NCI-H345 treated with DMSO at 0.1 percent for 48 hours (cell line): ENCODE measurements at regions not wholly inside any gene's neighbourhood (a gene's known extent, or its start where the extent isn't known, plus 50 kb on each side); places are given as distances from the start of the nearest gene placed in this dataset.

Experiments
- DNase-seq: peaks from one replicate; lab custom pipeline; 2025; ENCODE audit not compliant: unreplicated experiment; lab: John Stamatoyannopoulos, UW

GRCh38 chr2:173808718-173809117 is 156.5 kb downstream of the SP3 start:
- DNase-seq, result no peak

DNA sequence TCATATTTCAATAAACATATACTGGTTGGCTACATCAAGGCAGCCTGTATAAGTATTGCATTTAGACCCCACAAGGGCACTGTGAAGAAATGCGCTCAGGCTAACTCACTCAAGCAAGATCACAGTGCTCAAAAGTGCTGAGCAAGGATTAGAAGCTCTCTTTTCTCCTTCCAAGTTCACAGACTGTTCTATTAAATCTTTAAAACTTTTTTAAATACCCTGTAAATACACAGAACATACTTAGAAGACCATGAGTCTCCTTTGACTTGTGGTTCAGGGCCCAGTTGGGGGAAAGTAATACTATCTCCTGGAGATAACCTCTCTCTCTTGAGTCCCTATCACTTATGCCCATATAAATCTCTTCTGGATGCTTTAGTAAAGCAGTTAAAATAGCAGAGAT is 152.9 kb downstream of the SP3 start:
- DNase-seq, result no peak

GRCh38 chr2:173814306-173814705 is 150.9 kb downstream of the SP3 start:
- DNase-seq, result no peak

DNA sequence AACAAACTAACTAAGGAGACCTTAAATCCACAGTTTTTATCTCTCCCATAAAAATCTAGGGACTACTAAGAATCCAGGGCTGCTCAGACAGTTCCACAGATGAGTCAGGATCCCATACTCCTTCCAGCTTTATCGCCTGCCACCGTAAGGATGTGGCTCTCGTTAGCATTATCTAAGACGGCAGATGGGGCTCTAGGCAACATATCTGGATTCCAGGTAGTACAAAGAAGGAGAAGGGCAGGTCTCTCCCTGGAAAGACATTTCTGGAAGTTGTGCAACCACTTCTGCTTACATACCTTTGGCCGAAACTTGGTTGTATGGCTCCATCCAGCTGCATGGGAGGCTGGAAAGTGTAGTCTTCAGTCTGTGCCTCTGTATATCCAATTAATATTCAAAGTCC is 149.4 kb downstream of the SP3 start:
- no peak for DNase-seq

- DNase-seq, result no peak
Observed at GRCh38 chr2:173817582-173817981, 147.6 kb downstream of the SP3 start.

DNA sequence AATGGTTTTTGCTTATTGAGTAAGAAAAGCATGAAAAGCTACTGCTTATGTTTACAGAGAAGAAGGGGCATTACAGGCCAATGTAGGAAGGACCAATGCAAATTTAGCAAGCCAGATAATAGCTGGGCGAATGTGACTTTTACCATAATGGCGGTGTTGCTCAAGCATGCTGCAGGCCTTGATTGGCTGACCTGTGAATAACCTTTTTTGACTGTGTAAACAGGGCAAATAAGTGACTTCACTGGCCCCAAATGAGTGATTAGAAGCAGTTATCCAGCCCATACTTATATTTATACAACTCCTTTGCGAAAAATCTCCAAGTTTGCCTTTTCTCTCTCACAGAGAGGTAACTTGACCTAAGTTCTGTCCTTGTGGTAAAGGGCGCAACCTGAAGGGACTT is 146.9 kb downstream of the SP3 start:
- DNase-seq, result no peak

DNA sequence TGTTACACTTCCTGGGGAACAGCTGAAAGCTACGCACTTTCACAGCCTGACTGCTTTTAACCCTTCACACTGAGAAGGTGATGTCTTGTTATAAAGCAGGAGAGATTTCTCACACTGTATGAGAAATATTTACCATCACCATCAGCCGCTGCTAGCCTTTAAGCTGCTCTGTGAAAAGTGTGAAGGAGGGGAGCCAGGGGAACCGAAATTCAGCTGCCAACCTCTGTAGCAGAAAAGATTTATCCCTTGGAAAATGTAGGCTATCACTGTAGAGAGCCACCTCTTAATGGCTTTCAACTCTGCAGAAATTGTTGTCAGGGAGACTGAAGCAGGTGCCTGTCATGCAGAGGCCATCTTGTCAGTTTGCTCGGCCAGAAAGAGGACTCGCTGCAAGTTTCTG is 145.3 kb downstream of the SP3 start:
- DNase-seq, result no peak

GRCh38 chr2:173821451-173821850 is 143.7 kb downstream of the SP3 start:
- no peak for DNase-seq

GRCh38 chr2:173822889-173823542 is 142.2 kb downstream of the SP3 start:
- DNase-seq, result no peak

DNA sequence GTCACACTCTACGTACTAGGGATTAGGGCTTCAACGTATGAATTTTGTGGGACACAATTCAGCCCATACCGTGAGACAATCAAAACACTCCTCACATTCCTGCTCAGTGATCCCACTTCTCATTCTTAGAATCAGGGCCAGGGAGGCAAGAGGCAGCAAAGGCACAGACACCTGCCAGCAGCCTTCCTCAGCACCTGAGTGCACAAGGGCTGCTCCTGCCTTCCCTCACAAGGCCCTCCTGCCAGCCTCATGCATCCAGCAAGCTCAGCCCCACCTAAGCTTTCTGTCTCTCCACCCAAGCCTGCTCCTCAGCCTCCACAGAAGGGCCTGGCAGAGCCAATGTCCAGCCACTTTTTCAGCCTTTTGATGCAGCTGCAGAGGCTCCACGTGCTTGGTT is 141.6 kb downstream of the SP3 start:
- no peak for DNase-seq

DNA sequence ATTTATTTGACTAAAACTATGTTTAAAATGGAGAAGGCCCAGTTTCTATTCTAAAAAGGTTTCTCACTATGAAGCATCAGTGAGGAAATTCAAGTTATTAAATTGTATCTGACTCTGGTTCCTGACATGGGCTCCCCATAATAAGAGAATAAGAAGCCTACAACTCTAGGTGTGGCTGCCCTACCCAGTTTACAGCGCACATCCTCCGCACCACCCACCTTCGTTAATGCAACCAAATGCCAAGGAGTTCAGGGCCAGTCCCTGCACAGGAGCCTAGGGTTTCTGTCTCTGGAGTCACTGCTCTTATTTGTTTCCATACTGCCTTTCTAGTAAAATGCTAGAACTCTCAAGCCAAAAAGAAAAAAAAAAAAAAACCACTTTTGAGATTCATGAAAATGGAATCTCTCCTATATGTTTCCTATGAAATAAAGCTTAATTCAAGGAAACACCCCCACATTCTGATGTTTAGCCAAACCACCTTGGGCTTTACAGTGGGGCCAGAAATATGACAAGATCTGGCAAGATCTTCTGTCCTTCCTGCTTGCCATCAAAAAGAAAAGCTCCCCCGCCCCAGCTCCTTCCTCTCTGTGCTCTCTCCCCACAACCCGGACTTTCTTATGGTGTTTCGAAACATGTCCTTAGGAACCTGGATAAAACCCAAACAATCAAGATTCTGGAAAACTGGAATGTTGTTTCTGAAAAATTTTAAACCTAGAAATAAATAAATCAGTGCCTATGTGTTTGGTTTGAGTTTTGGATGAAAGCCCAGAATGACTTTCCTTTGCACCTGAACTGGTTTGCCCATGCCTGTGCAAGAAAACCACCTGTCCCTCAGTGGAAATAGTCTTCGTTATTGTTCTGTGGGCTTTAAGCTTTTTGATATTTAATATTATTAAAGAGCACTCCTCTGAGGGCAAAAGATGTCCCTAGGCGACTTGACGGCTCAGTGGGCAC is 136.7 kb downstream of the SP3 start:
- no peak for DNase-seq

GRCh38 chr2:173829727-173830126 is 135.4 kb downstream of the SP3 start:
- no peak for DNase-seq

GRCh38 chr2:173830170-173830569 is 135.0 kb downstream of the SP3 start:
- DNase-seq, result no peak

GRCh38 chr2:173831312-173832229 is 133.6 kb downstream of the SP3 start:
- no peak for DNase-seq

GRCh38 chr2:173834141-173834540 is 131.0 kb downstream of the SP3 start:
- DNase-seq, result no peak

DNA sequence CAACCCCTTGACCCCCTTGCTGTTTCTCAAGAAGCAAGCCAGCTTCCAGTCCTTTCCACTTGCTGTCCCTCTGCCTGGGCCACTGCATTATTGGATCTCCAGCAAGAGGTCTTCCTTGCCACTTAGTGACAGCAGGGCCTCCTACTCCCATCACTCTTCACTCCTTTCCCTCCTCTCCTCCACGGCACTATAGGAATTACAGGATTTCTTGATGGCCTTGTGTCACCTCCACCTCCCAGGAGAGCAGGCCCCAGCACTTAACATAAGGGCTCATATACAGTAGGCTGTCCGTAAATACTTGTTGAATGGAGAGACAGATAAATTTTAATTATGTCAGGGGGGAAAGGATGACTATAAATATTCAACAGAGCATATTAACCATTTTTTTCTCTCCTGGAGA is 129.4 kb downstream of the SP3 start:
- DNase-seq, result no peak

- no peak for DNase-seq
Observed at GRCh38 chr2:173841110-173841509, 124.1 kb downstream of the SP3 start.

DNA sequence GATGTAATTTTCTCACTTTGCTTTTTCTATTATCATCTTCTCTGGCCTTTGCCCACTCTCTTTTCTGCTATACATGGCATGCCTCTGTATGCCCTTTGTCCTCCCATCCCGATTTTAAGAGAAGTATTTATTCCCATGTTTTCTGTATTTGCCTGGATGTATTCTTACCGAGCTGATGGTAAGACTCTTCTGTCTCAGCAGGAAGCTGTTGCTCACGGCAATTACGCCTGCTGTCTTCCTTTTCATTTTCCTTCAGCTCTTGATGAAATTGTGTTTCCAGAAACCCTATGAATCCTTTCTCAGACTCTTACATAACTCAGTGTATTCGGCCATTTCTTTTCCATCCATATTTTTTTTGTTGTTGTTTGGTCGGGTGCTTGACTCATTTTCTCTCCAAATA is 121.6 kb downstream of the SP3 start:
- no peak for DNase-seq

DNA sequence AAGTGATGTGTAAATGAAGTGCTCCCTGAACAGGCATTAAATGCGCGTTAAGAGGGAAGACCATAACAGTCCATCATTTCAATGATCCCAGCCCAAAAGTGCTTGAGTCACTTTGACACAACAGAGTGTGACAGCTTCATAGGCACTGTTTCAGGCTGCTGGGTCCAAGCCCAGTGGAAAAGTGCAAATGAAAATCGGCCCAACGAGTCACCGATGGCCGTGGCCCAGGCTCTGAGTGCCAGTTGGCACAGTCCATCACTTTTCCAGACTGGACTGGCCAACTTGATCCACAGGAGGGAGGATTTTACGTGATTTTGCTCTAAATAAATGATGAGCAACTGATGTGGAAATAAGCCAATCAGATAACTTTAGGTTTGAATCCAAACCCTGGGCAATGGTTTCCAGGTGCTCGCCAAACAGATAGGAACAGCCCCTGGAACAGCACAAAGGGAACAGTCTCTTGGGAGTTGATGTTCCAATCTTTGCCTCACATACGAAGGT is 114.0 kb downstream of the SP3 start:
- DNase-seq, result no peak

DNA sequence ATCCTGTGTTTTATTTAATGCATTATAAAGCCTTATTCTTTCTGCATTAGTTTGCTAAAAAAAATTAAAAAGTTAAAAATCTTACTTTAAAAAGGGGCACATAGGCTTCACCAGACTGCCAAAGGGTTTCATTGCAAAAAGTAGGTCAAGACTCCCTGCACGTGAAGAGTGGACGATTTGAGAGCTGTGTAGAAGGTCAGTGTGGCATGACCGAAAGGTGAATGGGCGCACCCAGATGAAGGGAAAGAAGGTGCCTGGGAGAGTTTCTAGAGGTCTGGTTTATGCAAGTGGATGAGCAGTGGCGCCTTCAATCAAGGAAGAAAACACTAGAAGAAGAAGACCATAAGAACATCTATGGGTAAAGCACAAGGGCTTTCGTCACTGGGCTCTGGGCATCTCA is 111.0 kb downstream of the SP3 start:
- DNase-seq, result no peak

DNA sequence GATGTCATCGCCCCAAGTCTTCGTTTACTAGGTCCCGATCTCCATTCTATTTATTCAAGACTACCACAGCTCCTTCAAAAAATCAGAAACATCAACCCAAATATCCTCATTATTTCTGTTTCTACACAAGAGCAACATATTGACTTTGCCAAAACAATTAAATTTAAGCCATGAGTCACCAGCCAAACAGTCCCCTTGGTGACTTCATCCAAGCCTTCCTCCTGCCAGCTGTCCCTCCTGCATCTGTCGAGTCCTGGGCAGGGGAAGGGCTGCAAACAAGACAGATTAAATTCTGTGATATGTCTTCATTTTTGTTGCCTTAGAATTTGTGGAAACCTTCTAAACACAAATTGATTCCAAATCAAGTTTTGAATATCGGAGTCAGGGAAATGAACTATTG is 110.3 kb downstream of the SP3 start:
- DNase-seq, result no peak
